K562 (cell line): ENCODE measurements at regions not wholly inside any gene's neighbourhood (a gene's known extent, or its start where the extent isn't known, plus 50 kb on each side); places are given as distances from the start of the nearest gene placed in this dataset.

Source experiments
- E2F5 ChIP-seq: sonication (generic); formaldehyde crosslinking; IDR thresholded peaks from 2 replicates; pipeline ENCODE4 v1.8.0; 2022; ENCODE audit warnings: mild to moderate bottlenecking, missing genetic modification reagents
- FOSL1 ChIP-seq: fragments of 200-800 bp; sonication (Bioruptor generic); conservative IDR thresholded peaks from 2 replicates; pipeline ENCODE4 v1.6.1; 2016; ENCODE audit warnings: missing genetic modification characterization, missing compliant biosample characterization
- KLF1 ChIP-seq: fragments of 450-650 bp; IDR thresholded peaks from 2 replicates; pipeline ENCODE4 v1.6.1; 2016; ENCODE audit warnings: missing genetic modification characterization, missing compliant biosample characterization
- PTBP1 ChIP-seq: fragments of 200-400 bp; formaldehyde crosslinking; IDR thresholded peaks from 2 replicates; pipeline ENCODE4 v1.6.1; 2017; ENCODE audit warnings: low read depth, low read length
- SIX5 ChIP-seq, 2 experiments: IDR thresholded peaks; 2 replicates each; pipeline ENCODE4 v1.6.1; 2011; ENCODE audit warnings: low read length in 2 of 2, borderline replicate concordance in 1 of 2, low read depth in 1 of 2, mild to moderate bottlenecking in 1 of 2, moderate library complexity in 1 of 2; ENCODE audit not compliant: insufficient read depth in 1 of 2
- TCF7L2 ChIP-seq: fragments of 150-350 bp; IDR thresholded peaks from 2 replicates; pipeline ENCODE4 v1.6.1; 2016; ENCODE audit warnings: low read depth, mild to moderate bottlenecking, low read length, moderate library complexity
- USF2 ChIP-seq: sonication (generic); formaldehyde crosslinking; IDR thresholded peaks from 2 replicates; pipeline ENCODE4 v1.5.0; 2020; ENCODE audit warnings: missing genetic modification reagents
- ZNF274 ChIP-seq: IDR thresholded peaks from 2 replicates; pipeline ENCODE4 v1.6.1; 2011; ENCODE audit warnings: low read depth, mild to moderate bottlenecking, low read length, moderate library complexity, borderline replicate concordance
- TF ChIP-seq, protein P1 (sequence below): fragments of 250-450 bp; sonication (Bioruptor Pico); IDR thresholded peaks from 2 replicates; pipeline ENCODE4 v1.5.1; 2021; ENCODE audit warnings: mild to moderate bottlenecking
- TF ChIP-seq, protein P2 (sequence below): fragments of 450-650 bp; formaldehyde crosslinking; IDR thresholded peaks from 2 replicates; pipeline ENCODE4 v1.4.0; 2022; ENCODE audit warnings: missing genetic modification characterization
- TF ChIP-seq, protein P3 (sequence below): fragments of 450-650 bp; formaldehyde crosslinking; IDR thresholded peaks from 2 replicates; pipeline ENCODE4 v1.4.0; 2020; ENCODE audit warnings: mild to moderate bottlenecking, mixed read lengths

GRCh38 chr3:153259956-153260355 lies 97.9 kb downstream of the RAP2B start:
- no peak for TF ChIP-seq ZNF274
- TF ChIP-seq, protein P1, sequence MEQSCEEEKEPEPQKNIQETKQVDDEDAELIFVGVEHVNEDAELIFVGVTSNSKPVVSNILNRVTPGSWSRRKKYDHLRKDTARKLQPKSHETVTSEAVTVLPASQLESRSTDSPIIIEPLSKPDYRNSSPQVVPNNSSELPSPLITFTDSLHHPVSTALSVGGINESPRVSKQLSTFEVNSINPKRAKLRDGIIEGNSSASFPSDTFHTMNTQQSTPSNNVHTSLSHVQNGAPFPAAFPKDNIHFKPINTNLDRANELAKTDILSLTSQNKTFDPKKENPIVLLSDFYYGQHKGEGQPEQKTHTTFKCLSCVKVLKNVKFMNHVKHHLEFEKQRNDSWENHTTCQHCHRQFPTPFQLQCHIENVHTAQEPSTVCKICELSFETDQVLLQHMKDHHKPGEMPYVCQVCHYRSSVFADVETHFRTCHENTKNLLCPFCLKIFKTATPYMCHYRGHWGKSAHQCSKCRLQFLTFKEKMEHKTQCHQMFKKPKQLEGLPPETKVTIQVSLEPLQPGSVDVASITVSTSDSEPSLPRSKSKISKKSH (CRISPR knock-in tag) = no peak
- no peak for TF ChIP-seq KLF1
- TF ChIP-seq PTBP1 = no peak
- TF ChIP-seq SIX5 (IDR thresholded peaks at IDR 0.05; ENCODE audit: borderline replicate concordance in 1 of 2, insufficient read depth in 1 of 2, low read depth in 1 of 2, low read length in 2 of 2) = no peak
- no peak for TF ChIP-seq USF2 (CRISPR knock-in tag)
- no peak for TF ChIP-seq FOSL1
- TF ChIP-seq, protein P2, sequence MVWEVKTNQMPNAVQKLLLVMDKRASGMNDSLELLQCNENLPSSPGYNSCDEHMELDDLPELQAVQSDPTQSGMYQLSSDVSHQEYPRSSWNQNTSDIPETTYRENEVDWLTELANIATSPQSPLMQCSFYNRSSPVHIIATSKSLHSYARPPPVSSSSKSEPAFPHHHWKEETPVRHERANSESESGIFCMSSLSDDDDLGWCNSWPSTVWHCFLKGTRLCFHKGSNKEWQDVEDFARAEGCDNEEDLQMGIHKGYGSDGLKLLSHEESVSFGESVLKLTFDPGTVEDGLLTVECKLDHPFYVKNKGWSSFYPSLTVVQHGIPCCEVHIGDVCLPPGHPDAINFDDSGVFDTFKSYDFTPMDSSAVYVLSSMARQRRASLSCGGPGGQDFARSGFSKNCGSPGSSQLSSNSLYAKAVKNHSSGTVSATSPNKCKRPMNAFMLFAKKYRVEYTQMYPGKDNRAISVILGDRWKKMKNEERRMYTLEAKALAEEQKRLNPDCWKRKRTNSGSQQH (CRISPR knock-in tag) = no peak
- TF ChIP-seq, protein P3, sequence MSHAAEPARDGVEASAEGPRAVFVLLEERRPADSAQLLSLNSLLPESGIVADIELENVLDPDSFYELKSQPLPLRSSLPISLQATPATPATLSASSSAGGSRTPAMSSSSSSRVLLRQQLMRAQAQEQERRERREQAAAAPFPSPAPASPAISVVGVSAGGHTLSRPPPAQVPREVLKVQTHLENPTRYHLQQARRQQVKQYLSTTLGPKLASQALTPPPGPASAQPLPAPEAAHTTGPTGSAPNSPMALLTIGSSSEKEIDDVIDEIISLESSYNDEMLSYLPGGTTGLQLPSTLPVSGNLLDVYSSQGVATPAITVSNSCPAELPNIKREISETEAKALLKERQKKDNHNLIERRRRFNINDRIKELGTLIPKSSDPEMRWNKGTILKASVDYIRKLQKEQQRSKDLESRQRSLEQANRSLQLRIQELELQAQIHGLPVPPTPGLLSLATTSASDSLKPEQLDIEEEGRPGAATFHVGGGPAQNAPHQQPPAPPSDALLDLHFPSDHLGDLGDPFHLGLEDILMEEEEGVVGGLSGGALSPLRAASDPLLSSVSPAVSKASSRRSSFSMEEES (CRISPR knock-in tag) = no peak
- no peak for TF ChIP-seq TCF7L2
- no peak for TF ChIP-seq E2F5 (CRISPR knock-in tag)
